Neuronal stem cell (in vitro differentiated cells): ENCODE measurements at regions not wholly inside any gene's neighbourhood (a gene's known extent, or its start where the extent isn't known, plus 50 kb on each side); places are given as distances from the start of the nearest gene placed in this dataset.
"Not testable (repeated sequence)": the region's sequence is repeated elsewhere in the genome, so short reads cannot be mapped to it uniquely, and the experiment has no call there.

Experiments
- DNase-seq: peaks from one replicate; pipeline ENCODE4 v3.0.0-alpha.2; 2013; ENCODE audit warnings: low spot score
- H2AFZ ChIP-seq: one replicate; pipeline ENCODE4 v1.6.1; 2013; ENCODE audit warnings: mild to moderate bottlenecking, low read length, inconsistent platforms
- H2AK5ac ChIP-seq: 2 replicates; pipeline ENCODE4 v1.6.1; 2013; ENCODE audit warnings: low read depth, mild to moderate bottlenecking, inconsistent platforms, low read length, moderate library complexity, mixed read lengths
- H2BK120ac ChIP-seq: 2 replicates; pipeline ENCODE4 v1.6.1; 2013; ENCODE audit warnings: low read depth, mild to moderate bottlenecking, inconsistent platforms, low read length, moderate library complexity, mixed read lengths
- H2BK12ac ChIP-seq: one replicate; pipeline ENCODE4 v1.6.1; 2013; ENCODE audit warnings: low read length, inconsistent platforms
- H2BK15ac ChIP-seq: 2 replicates; pipeline ENCODE4 v1.6.1; 2013; ENCODE audit warnings: mild to moderate bottlenecking, low read length, inconsistent platforms, mixed read lengths
- H2BK5ac ChIP-seq: one replicate; pipeline ENCODE4 v1.6.1; 2013; ENCODE audit warnings: inconsistent platforms, mild to moderate bottlenecking, low read length, moderate library complexity
- H3K14ac ChIP-seq: one replicate; pipeline ENCODE4 v1.6.1; 2013; ENCODE audit warnings: low read length, inconsistent platforms
- H3K18ac ChIP-seq: 2 replicates; pipeline ENCODE4 v1.6.1; 2013; ENCODE audit warnings: low read length, inconsistent platforms
- H3K23ac ChIP-seq: 2 replicates; pipeline ENCODE4 v1.6.1; 2013; ENCODE audit warnings: low read depth, mild to moderate bottlenecking, mixed read lengths, low read length, inconsistent platforms; ENCODE audit not compliant: poor library complexity
- H3K27ac ChIP-seq: replicated peaks from 3 replicates; pipeline ENCODE4 v1.5.1; 2013; ENCODE audit warnings: low read length, inconsistent platforms
- H3K27me3 ChIP-seq, 3 experiments: 2 replicates each; pipeline ENCODE4 v1.6.1; 2013; ENCODE audit warnings: low read length in 3 of 3, mild to moderate bottlenecking in 2 of 3, inconsistent platforms in 1 of 3, low read depth in 1 of 3, mixed read lengths in 1 of 3, moderate library complexity in 1 of 3; ENCODE audit not compliant: control insufficient read depth in 3 of 3, insufficient read depth in 3 of 3
- H3K36me3 ChIP-seq, 2 donors: replicated peaks in 1 of 2; 2 replicates each; pipeline ENCODE4 v1.6.1; 2013; ENCODE audit warnings: low read length in 2 of 2; ENCODE audit not compliant: control insufficient read depth in 2 of 2, insufficient read depth in 2 of 2
- H3K4ac ChIP-seq: 2 replicates; pipeline ENCODE4 v1.6.1; 2013; ENCODE audit warnings: inconsistent platforms, mild to moderate bottlenecking, low read length, moderate library complexity
- H3K4me1 ChIP-seq, 2 donors: 1 replicate in 1 of 2; 2 replicates in 1 of 2; pipeline ENCODE4 v1.6.1; 2013; ENCODE audit warnings: low read length in 2 of 2, low read depth in 1 of 2; ENCODE audit not compliant: control insufficient read depth in 2 of 2, insufficient read depth in 1 of 2
- H3K4me2 ChIP-seq: one replicate; pipeline ENCODE4 v1.6.1; 2013; ENCODE audit warnings: mild to moderate bottlenecking, low read length, inconsistent platforms; ENCODE audit not compliant: insufficient read depth, poor library complexity, severe bottlenecking
- H3K4me3 ChIP-seq, 2 donors: 2 replicates each; pipeline ENCODE4 v1.5.1; 2013; ENCODE audit warnings: low read length in 2 of 2, mild to moderate bottlenecking in 2 of 2, inconsistent platforms in 1 of 2, moderate library complexity in 1 of 2
- H3K79me1 ChIP-seq: one replicate; pipeline ENCODE4 v1.6.1; 2013; ENCODE audit warnings: low read depth, mild to moderate bottlenecking, inconsistent platforms, low read length, moderate library complexity
- H3K9ac ChIP-seq: one replicate; pipeline ENCODE4 v1.6.1; 2013; ENCODE audit warnings: mild to moderate bottlenecking, low read depth, low read length, inconsistent platforms; ENCODE audit not compliant: poor library complexity
- H3K9me3 ChIP-seq, 2 donors: replicated peaks in 1 of 2; 2 replicates each; pipeline versions ENCODE3 to v1.6.1; 2013; ENCODE audit warnings: low read length in 2 of 2, mild to moderate bottlenecking in 2 of 2, inconsistent platforms in 1 of 2, low read depth in 1 of 2, mixed read lengths in 1 of 2, moderate library complexity in 1 of 2; ENCODE audit not compliant: control insufficient read depth in 2 of 2, insufficient read depth in 1 of 2
- H4K8ac ChIP-seq: one replicate; pipeline ENCODE4 v1.6.1; 2013; ENCODE audit warnings: low read depth, mild to moderate bottlenecking, inconsistent platforms, low read length, moderate library complexity
- H4K91ac ChIP-seq: one replicate; pipeline ENCODE4 v1.6.1; 2013; ENCODE audit warnings: low read length, low read depth, mild to moderate bottlenecking, inconsistent platforms; ENCODE audit not compliant: poor library complexity
- WGBS, 2 donors: extraction: QIAGEN DNeasy Blood & Tissue Kit; methylation state at CpG; one replicate each; pipeline ENCODE4 v1.1.7; 2013; ENCODE audit warnings: missing lambda C conversion rate in 2 of 2, mixed read lengths in 1 of 2; ENCODE audit not compliant: insufficient read length in 2 of 2, insufficient replicate concordance in 1 of 2; ENCODE audit errors: extremely low coverage in 2 of 2; 5-methylcytosine and 5-hydroxymethylcytosine counted together

DNA sequence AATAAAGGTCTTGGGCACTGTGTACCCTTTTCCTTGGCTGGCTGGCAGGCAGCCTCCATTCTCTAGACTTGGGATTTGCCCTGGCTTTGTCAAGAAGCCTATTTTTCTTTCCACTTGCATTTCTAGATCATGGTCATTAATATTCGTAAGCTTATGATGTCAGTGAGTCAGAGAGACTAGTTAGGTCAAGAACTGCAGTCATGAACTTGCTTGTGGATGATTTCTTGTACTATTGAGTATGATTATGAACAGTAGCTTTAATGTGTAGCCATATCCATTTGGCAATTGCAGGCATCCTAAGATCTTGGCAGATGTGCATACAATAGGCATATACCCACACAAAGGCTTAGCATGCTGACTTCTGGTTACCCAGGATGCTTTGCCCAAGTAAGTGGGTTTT is 186.8 kb upstream of the CLINT1 start:
- no peak overlapping the region for H4K91ac ChIP-seq
- H3K79me1 ChIP-seq: no peaks in the 10 kb centered on the region
- no peak overlapping the region for H2AFZ ChIP-seq
- H3K4me1 ChIP-seq: no peaks in the 10 kb centered on the region
- no peak overlapping the region for H3K27ac ChIP-seq
- no peak overlapping the region for H4K8ac ChIP-seq
- no peak overlapping the region for H3K4me2 ChIP-seq
- H3K27me3 ChIP-seq: no peaks in the 10 kb centered on the region
- no peak overlapping the region for H2AK5ac ChIP-seq
- no peak overlapping the region for H2BK120ac ChIP-seq
- no peak overlapping the region for H3K14ac ChIP-seq
- no peaks in the 10 kb centered on the region for H3K9me3 ChIP-seq
- H3K4me3 ChIP-seq: no peak overlapping the region
- DNase-seq: no peak
- H3K18ac ChIP-seq: no peak overlapping the region
- no peak overlapping the region for H3K4ac ChIP-seq
- no peaks in the 10 kb centered on the region for H3K36me3 ChIP-seq
- no peak overlapping the region for H2BK5ac ChIP-seq
- no peak overlapping the region for H3K23ac ChIP-seq
- H2BK15ac ChIP-seq: no peak overlapping the region
- no CpG with 5 or more reads among the region's 1 CpG for WGBS, 2 donors
- H2BK12ac ChIP-seq: no peak overlapping the region
- H3K9ac ChIP-seq: no peak overlapping the region

- Histone ChIP-seq H2BK15ac (no peak overlapping the region), H3K14ac (no peak overlapping the region), H3K4me2 (no peak overlapping the region), H4K91ac (no peak overlapping the region), H3K36me3 (no peaks in the 10 kb centered on the region), H4K8ac (no peak overlapping the region), H3K18ac (no peak overlapping the region), H3K9ac (no peak overlapping the region), H2BK120ac (no peak overlapping the region), H3K23ac (no peak overlapping the region), H3K9me3 (peaks cover 0 to 3% of the 10 kb centered on the region in 2 donors), H3K27me3 (no peaks in the 10 kb centered on the region), H2AFZ (no peak overlapping the region), H3K4ac (no peak overlapping the region), H3K4me1 (peaks cover 0 to 3% of the 10 kb centered on the region in 2 donors), H3K27ac (no peak overlapping the region), H3K79me1 (no peaks in the 10 kb centered on the region), H2BK5ac (no peak overlapping the region), H3K4me3 (no peak overlapping the region), H2AK5ac (no peak overlapping the region), H2BK12ac (no peak overlapping the region)
- DNase-seq: no peak
- no CpG with 5 or more reads among the region's 2 CpGs for WGBS, 2 donors
Observed at GRCh38 chr5:158039911-158040347, 181.0 kb upstream of the CLINT1 start.

DNA sequence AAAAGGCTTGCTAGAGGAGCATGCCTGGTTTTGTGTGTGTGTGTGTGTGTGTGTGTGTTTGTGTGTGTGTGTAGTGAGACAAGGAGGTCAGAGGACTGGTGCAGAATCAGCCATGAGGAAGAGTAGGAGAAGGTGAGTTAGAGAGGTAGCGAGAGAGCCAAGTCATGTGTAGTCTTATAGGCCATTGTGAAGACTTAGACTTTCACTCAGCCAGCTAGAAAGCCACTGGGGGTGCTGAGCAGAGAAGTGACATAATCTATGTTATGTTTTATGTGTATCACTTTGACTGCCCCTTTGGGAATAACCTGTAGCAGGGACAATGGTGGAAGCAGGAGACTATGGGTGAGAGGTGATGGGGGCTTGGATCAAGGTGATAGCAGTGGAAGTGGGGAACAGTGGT is 180.5 kb upstream of the CLINT1 start:
- H2BK5ac ChIP-seq: no peak overlapping the region
- no peaks in the 10 kb centered on the region for H3K79me1 ChIP-seq
- H3K4ac ChIP-seq: no peak overlapping the region
- H3K4me1 ChIP-seq: peaks cover 0 to 3% of the 10 kb centered on the region in 2 donors
- no CpG with 5 or more reads among the region's 1 CpG for WGBS, 2 donors
- no peak overlapping the region for H3K18ac ChIP-seq
- no peak overlapping the region for H3K27ac ChIP-seq
- no peak overlapping the region for H2BK12ac ChIP-seq
- H3K14ac ChIP-seq: no peak overlapping the region
- no peak overlapping the region for H2AFZ ChIP-seq
- H4K8ac ChIP-seq: no peak overlapping the region
- no peak for DNase-seq
- H3K9ac ChIP-seq: no peak overlapping the region
- H3K36me3 ChIP-seq: no peaks in the 10 kb centered on the region
- H3K9me3 ChIP-seq: peaks cover 0 to 3% of the 10 kb centered on the region in 2 donors
- no peak overlapping the region for H3K23ac ChIP-seq
- H4K91ac ChIP-seq: no peak overlapping the region
- H3K4me2 ChIP-seq: no peak overlapping the region
- no peak overlapping the region for H2BK15ac ChIP-seq
- H3K27me3 ChIP-seq: no peaks in the 10 kb centered on the region
- no peak overlapping the region for H3K4me3 ChIP-seq
- no peak overlapping the region for H2BK120ac ChIP-seq
- H2AK5ac ChIP-seq: no peak overlapping the region

DNA sequence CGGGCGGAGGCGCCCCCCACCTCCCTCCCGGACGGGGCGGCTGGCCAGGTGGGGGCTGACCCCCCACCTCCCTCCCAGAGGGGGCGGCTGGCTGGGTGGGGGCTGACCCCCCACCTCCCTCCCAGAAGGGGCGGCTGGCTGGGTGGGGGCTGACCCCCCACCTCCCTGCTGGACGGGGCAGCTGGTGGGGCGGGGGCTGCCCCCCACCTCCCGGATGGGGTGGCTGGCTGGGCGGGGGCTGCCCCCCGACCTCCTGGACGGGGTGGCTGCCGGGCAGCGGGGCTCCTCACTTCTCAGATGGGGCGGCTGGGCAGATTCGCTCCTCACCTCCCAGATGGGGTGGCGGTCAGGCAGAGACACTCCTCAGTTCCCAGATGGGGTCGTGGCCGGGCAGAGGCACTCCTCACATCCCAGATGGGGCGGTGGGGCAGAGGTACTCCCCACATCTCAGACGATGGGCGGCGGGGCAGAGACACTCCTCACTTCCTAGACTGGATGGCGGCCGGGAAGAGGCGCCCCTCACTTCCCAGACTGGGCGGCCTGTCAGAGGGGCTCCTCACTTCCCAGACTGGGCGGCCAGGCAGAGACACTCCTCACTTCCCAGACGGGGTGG is 178.1 kb upstream of the CLINT1 start:
- DNase-seq, H3K27ac ChIP-seq, H2AK5ac ChIP-seq, H3K4me1 ChIP-seq, H3K36me3 ChIP-seq, H4K8ac ChIP-seq, H3K9ac ChIP-seq, H3K18ac ChIP-seq, H3K4ac ChIP-seq, H3K14ac ChIP-seq, H2AFZ ChIP-seq, H2BK120ac ChIP-seq, H3K79me1 ChIP-seq, H3K9me3 ChIP-seq, H3K27me3 ChIP-seq, H3K4me2 ChIP-seq, H3K23ac ChIP-seq, H4K91ac ChIP-seq, H3K4me3 ChIP-seq, H2BK15ac ChIP-seq, H2BK12ac ChIP-seq, H2BK5ac ChIP-seq: not testable (repeated sequence)
- no CpG with 5 or more reads among the region's 31 CpGs for WGBS, 2 donors
